ENCODE measurements at regions not wholly inside any gene's neighbourhood (a gene's known extent, or its start where the extent isn't known, plus 50 kb on each side); places are given as distances from the start of the nearest gene placed in this dataset.
"Not testable (repeated sequence)": the region's sequence is repeated elsewhere in the genome, so short reads cannot be mapped to it uniquely, and the experiment has no call there.

GRCh38 chr13:112260108-112261055 is 115.8 kb upstream of the SPACA7 start:
- intact Hi-C loops (cut with DNase I; ENCODE audit: low total_unique reads) = no loop called here
- H3K27ac ChIP-seq = no peak overlapping the region
- no peak for DNase-seq (ENCODE audit: low spot score in 2 of 2)

DNA sequence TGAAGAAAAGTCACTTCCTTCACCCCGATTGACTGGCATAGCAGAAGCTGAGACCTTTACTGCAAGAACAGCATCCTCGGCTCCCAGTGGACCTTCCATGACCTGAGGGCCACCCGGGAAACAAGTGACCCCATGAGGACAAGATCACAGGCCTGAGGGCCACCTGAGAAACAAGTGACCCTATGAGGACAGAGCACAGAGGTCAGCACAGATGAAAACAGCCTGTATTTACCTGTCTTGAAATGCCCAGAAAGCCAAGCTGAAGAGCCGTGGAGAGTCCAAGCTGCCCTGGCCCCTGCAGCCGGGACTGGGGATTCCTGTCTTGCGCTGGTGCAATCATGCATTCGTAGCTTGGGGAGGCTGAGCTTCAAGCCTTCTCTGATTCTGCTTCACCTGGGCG is 114.2 kb upstream of the SPACA7 start:
- Histone ChIP-seq H3K9me3 (peaks cover 0 to 11% of the 10 kb centered on the region in 2 donors), H3K36me3 (no peaks in the 10 kb centered on the region), H3K27ac (no peak overlapping the region), H3K4me1 (no peaks in the 10 kb centered on the region), H3K27me3 (no peaks in the 10 kb centered on the region), H3K4me3 (no peak overlapping the region)
- TF ChIP-seq POLR2A (IDR thresholded peaks at IDR 0.05) = no peak
- TF ChIP-seq, protein P1, sequence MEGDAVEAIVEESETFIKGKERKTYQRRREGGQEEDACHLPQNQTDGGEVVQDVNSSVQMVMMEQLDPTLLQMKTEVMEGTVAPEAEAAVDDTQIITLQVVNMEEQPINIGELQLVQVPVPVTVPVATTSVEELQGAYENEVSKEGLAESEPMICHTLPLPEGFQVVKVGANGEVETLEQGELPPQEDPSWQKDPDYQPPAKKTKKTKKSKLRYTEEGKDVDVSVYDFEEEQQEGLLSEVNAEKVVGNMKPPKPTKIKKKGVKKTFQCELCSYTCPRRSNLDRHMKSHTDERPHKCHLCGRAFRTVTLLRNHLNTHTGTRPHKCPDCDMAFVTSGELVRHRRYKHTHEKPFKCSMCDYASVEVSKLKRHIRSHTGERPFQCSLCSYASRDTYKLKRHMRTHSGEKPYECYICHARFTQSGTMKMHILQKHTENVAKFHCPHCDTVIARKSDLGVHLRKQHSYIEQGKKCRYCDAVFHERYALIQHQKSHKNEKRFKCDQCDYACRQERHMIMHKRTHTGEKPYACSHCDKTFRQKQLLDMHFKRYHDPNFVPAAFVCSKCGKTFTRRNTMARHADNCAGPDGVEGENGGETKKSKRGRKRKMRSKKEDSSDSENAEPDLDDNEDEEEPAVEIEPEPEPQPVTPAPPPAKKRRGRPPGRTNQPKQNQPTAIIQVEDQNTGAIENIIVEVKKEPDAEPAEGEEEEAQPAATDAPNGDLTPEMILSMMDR (IDR thresholded peaks at IDR 0.05) = no peak
- TF ChIP-seq POLR2AphosphoS5 (IDR thresholded peaks at IDR 0.05) = no peak
- DNase-seq (ENCODE audit: low spot score in 2 of 2) = no peak
- intact Hi-C loops (cut with DNase I; ENCODE audit: low total_unique reads) = no loop called here

More at GRCh38 chr13:112260108-112261055, 115.8 kb upstream of the SPACA7 start:
- peaks cover 0 to 11% of the 10 kb centered on the region in 2 donors for H3K9me3 ChIP-seq
- no peak overlapping the region for H3K4me3 ChIP-seq
- TF ChIP-seq POLR2AphosphoS5 (IDR thresholded peaks at IDR 0.05) (no peak), POLR2A (IDR thresholded peaks at IDR 0.05) (no peak)
- TF ChIP-seq, protein P1 (IDR thresholded peaks at IDR 0.05) = no peak
- no peaks in the 10 kb centered on the region for H3K27me3 ChIP-seq
- H3K36me3 ChIP-seq = no peaks in the 10 kb centered on the region
- no peaks in the 10 kb centered on the region for H3K4me1 ChIP-seq

DNA sequence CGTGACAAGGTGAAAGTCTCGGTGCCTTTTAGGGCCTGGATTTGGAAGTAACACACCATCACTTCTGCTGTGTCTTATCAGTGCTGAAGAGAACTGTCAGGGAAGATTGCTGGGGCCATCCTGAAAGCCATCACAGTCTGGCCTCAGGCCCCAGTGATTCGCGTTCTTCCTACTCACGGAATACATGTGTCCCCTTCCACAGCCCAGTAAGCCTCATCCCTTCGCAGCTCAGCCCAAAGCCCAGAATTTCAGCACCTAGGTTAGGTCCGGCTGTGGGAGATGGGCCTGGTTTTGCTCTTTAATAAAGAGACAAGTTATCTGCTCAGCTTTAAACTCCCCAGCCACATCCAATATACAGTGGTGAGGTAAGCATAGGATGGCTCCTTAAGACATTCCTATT is 113.0 kb upstream of the SPACA7 start:
- TF ChIP-seq, protein P1 (IDR thresholded peaks at IDR 0.05) = no peak
- TF ChIP-seq POLR2AphosphoS5 (IDR thresholded peaks at IDR 0.05) = no peak
- no peak for DNase-seq (ENCODE audit: low spot score in 2 of 2)
- Histone ChIP-seq H3K9me3 (peaks cover 0 to 7% of the 10 kb centered on the region in 2 donors), H3K4me1 (no peaks in the 10 kb centered on the region), H3K4me3 (no peak overlapping the region), H3K36me3 (no peaks in the 10 kb centered on the region), H3K27ac (no peak overlapping the region), H3K27me3 (no peaks in the 10 kb centered on the region)
- intact Hi-C loops (cut with DNase I; ENCODE audit: low total_unique reads) = no loop called here

GRCh38 chr13:112267660-112268059 is 108.5 kb upstream of the SPACA7 start:
- H3K9me3 ChIP-seq = no peaks in the 10 kb centered on the region
- no peak overlapping the region for H3K27ac ChIP-seq
- no peak overlapping the region for H3K4me3 ChIP-seq
- DNase-seq (ENCODE audit: low spot score in 2 of 2) = no peak
- peaks cover 5% of the 10 kb centered on the region for H3K36me3 ChIP-seq
- TF ChIP-seq POLR2AphosphoS5 (IDR thresholded peaks at IDR 0.05) (no peak), POLR2A (IDR thresholded peaks at IDR 0.05) (no peak)
- TF ChIP-seq, protein P1 (IDR thresholded peaks at IDR 0.05) = no peak
- no peaks in the 10 kb centered on the region for H3K4me1 ChIP-seq
- H3K27me3 ChIP-seq = peaks cover 0 to 10% of the 10 kb centered on the region in 2 donors
- intact Hi-C loops (cut with DNase I; ENCODE audit: low total_unique reads) = no loop called here

DNA sequence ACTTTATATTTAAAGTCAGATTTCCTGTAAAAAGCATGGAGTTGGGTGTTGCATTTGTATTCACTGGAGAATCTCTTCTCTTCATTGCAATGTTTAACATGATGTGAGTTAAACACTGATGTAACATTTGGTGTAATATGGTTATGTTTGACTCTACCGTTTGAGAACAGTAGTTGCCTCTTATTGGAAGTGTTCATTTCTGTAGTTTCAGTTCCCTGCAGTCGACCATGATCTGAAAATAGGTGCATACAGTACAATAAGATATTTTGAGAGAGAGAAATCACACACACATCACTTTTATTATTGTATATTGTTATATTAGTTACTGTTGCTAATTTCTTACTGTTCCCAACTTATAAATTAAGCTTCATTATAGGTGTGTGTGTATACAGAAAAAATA is 105.2 kb upstream of the SPACA7 start:
- no peak overlapping the region for H3K27ac ChIP-seq
- no peak overlapping the region for H3K4me3 ChIP-seq
- DNase-seq (ENCODE audit: low spot score in 2 of 2) = no peak
- H3K9me3 ChIP-seq = no peaks in the 10 kb centered on the region
- H3K36me3 ChIP-seq = peaks cover 5% of the 10 kb centered on the region
- H3K4me1 ChIP-seq = no peaks in the 10 kb centered on the region
- no peak for TF ChIP-seq POLR2AphosphoS5 (IDR thresholded peaks at IDR 0.05)
- no peak for TF ChIP-seq POLR2A (IDR thresholded peaks at IDR 0.05)
- TF ChIP-seq, protein P1 (IDR thresholded peaks at IDR 0.05) = no peak
- H3K27me3 ChIP-seq = peaks cover 0 to 16% of the 10 kb centered on the region in 2 donors
- intact Hi-C loops (cut with DNase I; ENCODE audit: low total_unique reads) = no loop called here

DNA sequence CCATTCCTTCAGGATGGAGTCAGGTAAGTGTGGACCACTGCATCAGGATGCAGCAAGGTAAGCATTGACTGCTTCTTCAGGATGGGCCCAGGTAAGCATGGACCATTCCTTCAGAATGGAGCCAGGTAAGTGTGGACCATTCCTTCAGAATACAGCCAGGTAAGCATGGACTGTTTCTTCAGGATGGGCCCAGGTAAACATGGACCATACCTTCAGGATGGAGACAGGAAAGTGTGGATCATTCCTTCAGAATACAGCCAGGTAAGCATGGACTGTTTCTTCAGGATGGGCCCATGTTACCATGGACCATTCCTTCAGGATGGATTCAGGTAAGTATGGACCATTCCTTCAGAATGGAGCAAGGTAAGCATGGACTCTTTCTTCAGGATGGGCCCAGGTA is 89.4 kb upstream of the SPACA7 start:
- intact Hi-C loops (cut with DNase I; ENCODE audit: low total_unique reads); H3K27ac ChIP-seq; H3K4me1 ChIP-seq; H3K4me3 ChIP-seq; DNase-seq (ENCODE audit: low spot score in 2 of 2); H3K36me3 ChIP-seq; H3K27me3 ChIP-seq; H3K9me3 ChIP-seq: not testable (repeated sequence)
